ENCODE measurements at regions not wholly inside any gene's neighbourhood (a gene's known extent, or its start where the extent isn't known, plus 50 kb on each side); places are given as distances from the start of the nearest gene placed in this dataset.

DNA sequence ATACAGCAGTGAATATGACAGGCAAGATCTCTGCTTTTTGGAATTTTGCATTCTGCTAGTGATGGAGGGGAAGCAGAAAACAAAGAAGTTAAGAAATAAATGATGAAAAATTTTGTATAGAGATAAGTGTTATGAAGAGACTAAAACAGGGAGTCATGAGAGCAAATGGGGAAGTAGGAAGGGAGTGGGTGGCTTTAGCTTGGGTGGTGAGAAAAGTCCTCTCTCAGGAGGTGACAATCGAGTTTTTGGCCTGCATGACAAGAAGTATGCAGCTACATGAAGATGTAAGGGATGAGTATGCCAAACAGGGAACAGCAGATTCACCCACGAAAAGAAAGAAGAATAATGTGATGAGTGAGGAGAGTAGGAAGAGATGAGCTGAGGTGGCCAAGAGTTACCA lies 80.7 kb upstream of the MPPED2 start:
- TF ChIP-seq, protein P1, sequence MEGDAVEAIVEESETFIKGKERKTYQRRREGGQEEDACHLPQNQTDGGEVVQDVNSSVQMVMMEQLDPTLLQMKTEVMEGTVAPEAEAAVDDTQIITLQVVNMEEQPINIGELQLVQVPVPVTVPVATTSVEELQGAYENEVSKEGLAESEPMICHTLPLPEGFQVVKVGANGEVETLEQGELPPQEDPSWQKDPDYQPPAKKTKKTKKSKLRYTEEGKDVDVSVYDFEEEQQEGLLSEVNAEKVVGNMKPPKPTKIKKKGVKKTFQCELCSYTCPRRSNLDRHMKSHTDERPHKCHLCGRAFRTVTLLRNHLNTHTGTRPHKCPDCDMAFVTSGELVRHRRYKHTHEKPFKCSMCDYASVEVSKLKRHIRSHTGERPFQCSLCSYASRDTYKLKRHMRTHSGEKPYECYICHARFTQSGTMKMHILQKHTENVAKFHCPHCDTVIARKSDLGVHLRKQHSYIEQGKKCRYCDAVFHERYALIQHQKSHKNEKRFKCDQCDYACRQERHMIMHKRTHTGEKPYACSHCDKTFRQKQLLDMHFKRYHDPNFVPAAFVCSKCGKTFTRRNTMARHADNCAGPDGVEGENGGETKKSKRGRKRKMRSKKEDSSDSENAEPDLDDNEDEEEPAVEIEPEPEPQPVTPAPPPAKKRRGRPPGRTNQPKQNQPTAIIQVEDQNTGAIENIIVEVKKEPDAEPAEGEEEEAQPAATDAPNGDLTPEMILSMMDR (conservative IDR thresholded peaks at IDR 0.05; ENCODE audit: low read depth, low read length) = no peak
- TF ChIP-seq EZH2phosphoT487 (IDR thresholded peaks at IDR 0.05; ENCODE audit: borderline replicate concordance, low read length) = no peak

All from PC-3 (cell line).